Gastroesophageal sphincter (tissue), 3 donors: ENCODE measurements at regions not wholly inside any gene's neighbourhood (a gene's known extent, or its start where the extent isn't known, plus 50 kb on each side); places are given as distances from the start of the nearest gene placed in this dataset.
"Not testable (repeated sequence)": the region's sequence is repeated elsewhere in the genome, so short reads cannot be mapped to it uniquely, and the experiment has no call there.

Experiments
- CTCF ChIP-seq, 4 experiments: fragments of 200-600 bp in 2 of 4; fragments of 450-650 bp in 2 of 4; sonication (generic) in 1 of 4; IDR thresholded peaks; one replicate each; pipeline ENCODE4 v1.5.1; 2017 to 2019; ENCODE audit warnings: antibody characterized with exemption in 4 of 4, mild to moderate bottlenecking in 2 of 4, moderate library complexity in 2 of 4
- EP300 ChIP-seq: sonication (generic); formaldehyde crosslinking; IDR thresholded peaks from one replicate; pipeline ENCODE4 v1.6.1; 2017; ENCODE audit warnings: antibody characterized with exemption, mild to moderate bottlenecking
- POLR2AphosphoS5 ChIP-seq: sonication (generic); formaldehyde crosslinking; IDR thresholded peaks from one replicate; pipeline ENCODE4 v1.6.1; 2017; ENCODE audit warnings: antibody characterized with exemption

- not testable (repeated sequence) for TF ChIP-seq CTCF (IDR thresholded peaks at IDR 0.05); EP300; POLR2AphosphoS5
Measured at GRCh38 chr20:48500900-48501299, 326.9 kb downstream of the PREX1 start.
